Pons (tissue), 1 donor: ENCODE measurements at regions not wholly inside any gene's neighbourhood (a gene's known extent, or its start where the extent isn't known, plus 50 kb on each side); places are given as distances from the start of the nearest gene placed in this dataset.

Source experiments
- DNase-seq: peaks from one replicate; pipeline ENCODE4 v3.0.0-alpha.2; 2016; ENCODE audit warnings: low spot score

GRCh38 chr14:61625165-61625564 is 70.1 kb upstream of the HIF1A start:
- no peak for DNase-seq

- DNase-seq: no peak
These were observed 67.7 kb upstream of the HIF1A start for GRCh38 chr14:61627612-61628011.

GRCh38 chr14:61628016-61628725 is 67.1 kb upstream of the HIF1A start:
- DNase-seq: no peak

DNA sequence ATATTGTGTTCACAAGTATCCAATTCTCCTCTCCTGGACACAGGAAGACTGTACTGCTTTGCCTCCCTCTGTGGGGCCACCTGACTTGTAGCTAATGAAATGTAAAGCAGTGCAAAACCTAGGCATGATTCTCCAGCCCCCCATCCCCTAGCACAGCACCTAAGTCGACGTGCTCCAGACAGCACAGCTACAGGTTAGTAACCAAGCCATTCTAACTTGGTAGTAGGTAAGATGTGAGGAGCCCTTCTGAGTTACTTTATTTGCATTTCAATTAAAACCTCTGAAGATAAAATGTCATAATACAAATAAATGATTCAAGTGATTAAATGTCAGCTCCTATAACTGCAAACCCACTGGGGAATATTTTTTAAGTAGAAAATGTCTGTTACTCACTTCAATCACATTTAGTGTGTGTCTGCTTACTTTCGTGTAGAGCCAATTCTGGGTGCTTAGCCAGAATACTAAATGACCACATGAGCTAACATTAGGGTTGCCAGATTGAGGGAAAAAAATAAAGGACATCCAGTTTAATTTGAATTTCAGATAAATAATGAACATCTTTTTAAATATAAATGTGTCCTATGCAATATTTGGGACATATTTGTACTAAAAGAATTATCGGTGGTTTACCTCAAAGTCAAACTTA is 64.8 kb upstream of the HIF1A start:
- no peak for DNase-seq

DNA sequence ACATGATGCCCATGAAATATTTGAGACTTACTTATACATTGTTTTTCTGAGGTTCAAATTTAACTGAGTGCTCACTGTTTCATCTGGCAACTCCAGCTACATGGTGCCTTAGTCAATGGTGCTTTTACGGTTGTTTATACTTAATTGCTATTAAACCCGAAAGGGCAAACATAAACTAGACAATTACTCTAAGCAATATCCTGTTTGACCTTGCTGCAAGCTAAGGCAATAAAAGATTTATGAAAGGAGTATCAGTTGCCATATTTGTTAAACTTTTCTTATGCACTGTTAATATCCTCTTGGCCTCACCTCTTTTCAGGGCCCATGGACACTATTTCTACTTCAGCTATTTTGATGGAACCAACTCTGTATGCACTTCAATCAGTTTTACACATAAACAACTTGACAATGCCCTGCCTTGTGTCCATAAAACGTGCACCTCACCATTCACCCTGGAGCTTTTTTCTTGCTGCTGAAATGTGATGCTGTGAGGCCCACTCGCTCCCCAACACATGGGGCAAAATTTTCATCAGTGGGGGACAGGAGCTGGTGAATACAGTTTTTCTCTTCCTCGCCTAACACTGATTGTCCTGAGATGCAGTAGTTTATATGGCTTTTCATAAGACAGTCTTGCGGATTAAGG is 64.1 kb upstream of the HIF1A start:
- DNase-seq: no peak

- DNase-seq: no peak
These were observed 62.9 kb upstream of the HIF1A start for GRCh38 chr14:61632401-61632800.

- DNase-seq: no peak
These were observed 62.5 kb upstream of the HIF1A start for GRCh38 chr14:61632807-61633206.

DNA sequence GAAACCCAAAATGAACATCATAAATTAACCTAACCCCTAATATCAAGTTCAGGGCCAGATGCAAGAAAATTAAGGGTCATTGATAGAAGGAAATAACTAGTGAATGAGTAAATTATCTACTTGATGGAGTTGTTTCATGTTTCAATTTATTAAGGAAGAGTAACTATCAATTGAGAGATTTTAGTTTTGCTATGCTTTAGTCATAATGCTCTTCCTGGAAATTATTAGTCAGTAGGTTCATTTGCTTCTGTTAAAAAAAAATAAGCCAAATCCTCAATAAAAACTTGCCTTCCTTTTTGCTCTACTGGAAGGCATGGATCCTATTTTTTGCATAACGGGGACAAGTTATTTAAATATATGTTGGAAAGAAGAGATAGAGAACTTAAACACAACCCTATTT is 59.0 kb upstream of the HIF1A start:
- no peak for DNase-seq

DNA sequence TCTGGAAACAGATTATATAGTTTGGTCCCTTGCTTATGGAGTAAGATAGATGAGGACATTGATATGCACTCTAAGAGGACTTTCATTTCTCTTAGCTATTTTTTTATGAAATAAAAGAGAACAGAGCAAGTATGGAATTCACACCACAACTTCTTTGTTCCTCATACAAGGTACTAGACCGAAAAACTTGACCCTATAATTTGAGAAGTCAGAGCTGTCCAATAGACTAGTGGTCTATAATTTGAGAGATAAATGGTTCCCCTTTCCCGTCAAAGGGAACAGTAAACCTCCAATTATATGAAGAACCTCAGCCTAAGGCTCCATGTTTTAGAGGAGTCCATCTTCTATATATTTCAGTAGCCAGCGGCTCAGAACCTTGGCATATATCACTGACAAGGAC is 58.5 kb upstream of the HIF1A start:
- DNase-seq: no peak

DNA sequence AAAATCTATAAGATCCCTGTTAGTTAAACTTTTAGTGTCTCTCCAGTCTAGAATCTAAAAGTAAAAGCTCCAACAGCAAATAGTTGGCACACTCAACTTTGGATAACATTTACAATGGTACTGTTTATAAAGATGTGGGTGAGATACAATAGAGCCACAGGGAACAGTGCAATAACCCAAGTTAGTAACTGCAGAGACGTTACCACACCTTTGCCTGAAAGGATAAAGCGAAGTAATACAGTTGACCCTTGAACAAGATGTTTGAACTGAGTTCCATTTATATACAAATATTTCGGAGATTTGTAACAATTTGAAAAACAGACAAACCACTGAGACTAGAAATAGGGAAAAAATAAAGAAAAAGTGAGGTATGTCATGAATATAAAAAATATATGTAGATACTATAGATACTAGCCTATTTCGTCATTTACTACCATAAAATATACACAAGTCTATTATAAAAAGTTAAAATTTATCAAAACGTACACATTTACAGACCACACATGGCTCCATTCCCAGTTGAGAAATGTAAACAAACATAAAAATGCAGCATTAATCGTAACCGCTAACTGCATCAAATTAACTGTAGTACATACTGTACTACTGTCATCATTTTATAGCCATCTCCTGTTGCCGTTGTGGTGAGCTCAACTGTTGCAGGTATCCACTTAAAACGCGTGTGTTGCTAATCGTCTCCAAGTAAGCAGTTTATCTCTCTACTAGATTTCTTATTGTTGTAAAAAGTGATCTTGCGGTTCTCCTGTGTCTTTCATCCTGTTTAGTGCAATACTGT is 56.5 kb upstream of the HIF1A start:
- DNase-seq: no peak

- peak; percentile 34 for DNase-seq
These were observed 54.9 kb upstream of the HIF1A start for GRCh38 chr14:61640158-61641136.

GRCh38 chr14:61641914-61642613 is 53.2 kb upstream of the HIF1A start:
- no peak for DNase-seq

DNA sequence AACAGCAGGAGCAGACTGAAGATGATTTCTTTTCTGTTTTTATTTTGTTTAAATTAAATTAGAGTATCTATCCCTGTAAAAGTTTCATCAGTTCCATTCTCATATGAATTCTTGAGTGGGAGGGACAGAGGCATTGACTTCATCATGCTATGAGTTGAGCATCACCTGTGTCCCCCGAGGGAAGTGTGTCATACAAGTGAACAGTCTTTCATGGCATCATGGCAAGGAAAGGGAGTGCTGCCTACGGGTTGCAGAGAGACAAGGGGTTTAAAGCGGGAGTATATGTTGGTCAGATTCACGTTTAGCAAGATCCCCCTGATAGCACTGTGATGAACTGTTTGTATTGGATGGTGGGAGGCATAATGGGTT is 52.7 kb upstream of the HIF1A start:
- no peak for DNase-seq

DNA sequence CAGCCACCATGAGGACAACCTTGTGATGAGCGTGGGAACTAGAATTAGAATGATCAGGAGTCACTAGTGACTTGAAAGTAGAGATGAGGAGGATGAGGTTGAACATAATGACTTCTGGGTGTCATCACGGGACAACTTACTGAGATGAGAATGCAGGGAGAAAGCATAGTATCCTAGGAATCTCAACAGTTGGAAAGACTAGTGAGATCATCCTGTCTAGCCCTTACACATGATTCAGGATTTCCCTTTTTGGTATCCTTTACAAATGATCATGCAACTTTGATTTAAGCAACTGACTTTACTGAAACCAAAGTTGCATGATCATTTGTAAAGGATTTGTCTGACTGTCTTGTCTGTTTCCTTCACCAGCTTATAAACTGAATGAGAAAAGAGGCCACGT is 51.8 kb upstream of the HIF1A start:
- DNase-seq: no peak

DNA sequence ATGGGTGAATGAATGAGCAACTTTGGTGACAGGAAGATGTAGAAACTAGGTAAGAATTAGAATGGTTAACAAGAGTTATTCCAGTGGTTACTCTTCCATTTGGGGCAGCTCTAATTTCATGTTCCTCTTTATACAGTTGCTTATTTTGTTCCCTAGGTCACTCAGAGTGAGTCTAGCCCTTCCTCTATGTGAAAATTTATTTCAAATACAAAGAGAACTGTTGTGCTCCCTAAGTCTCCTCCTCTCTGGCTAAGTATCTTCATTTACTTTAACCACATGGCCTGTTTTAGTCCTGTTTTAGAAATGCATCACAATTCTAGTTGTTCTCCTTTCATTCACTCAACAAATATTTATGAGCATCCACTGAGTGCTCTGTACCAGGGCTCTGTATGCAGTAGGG is 51.1 kb upstream of the HIF1A start:
- no peak for DNase-seq

GRCh38 chr14:61644834-61645233 is 50.5 kb upstream of the HIF1A start:
- DNase-seq: no peak

DNA sequence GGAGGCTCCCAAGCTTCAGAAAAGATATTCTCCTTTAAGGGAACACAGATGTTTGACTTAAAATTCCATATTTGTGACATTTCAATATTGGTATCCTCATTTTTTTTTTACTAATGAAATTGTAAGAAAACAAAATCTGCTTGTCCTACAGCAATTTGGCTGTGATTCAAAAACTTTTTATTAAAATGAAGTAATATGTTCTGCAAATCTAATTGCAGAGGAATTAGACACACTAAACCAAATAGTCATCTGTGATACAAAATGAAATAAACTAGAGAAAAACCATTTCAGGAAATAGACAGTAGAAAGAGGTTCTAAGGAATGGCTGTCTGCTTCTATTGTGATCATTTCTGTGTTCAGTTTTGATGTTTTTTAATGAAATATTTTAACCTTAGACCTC is 50.1 kb upstream of the HIF1A start:
- no peak for DNase-seq
